SKM-1 (cell line): ENCODE measurements at regions not wholly inside any gene's neighbourhood (a gene's known extent, or its start where the extent isn't known, plus 50 kb on each side); places are given as distances from the start of the nearest gene placed in this dataset.
"Not testable (repeated sequence)": the region's sequence is repeated elsewhere in the genome, so short reads cannot be mapped to it uniquely, and the experiment has no call there.

Experiments
- DNase-seq: peaks from one replicate; lab custom pipeline; 2025; ENCODE audit not compliant: unreplicated experiment; lab: John Stamatoyannopoulos, UW

- DNase-seq = no peak
Measured at GRCh38 chr5:92836855-92837755, 743.9 kb downstream of the NR2F1-AS1 start.

- DNase-seq = no peak
Measured at GRCh38 chr5:92835712-92836111, 745.3 kb downstream of the NR2F1-AS1 start.

- not testable (repeated sequence) for DNase-seq
Measured at GRCh38 chr5:92823551-92823950, 757.5 kb downstream of the NR2F1-AS1 start.

- no peak for DNase-seq
Measured at GRCh38 chr5:92822183-92822582, 758.8 kb downstream of the NR2F1-AS1 start.

- DNase-seq = no peak
Measured at GRCh38 chr5:92809855-92810465, 771.1 kb downstream of the NR2F1-AS1 start.

GRCh38 chr5:92808474-92808873 lies 772.5 kb downstream of the NR2F1-AS1 start:
- DNase-seq = no peak

GRCh38 chr5:92807085-92807484 lies 773.9 kb downstream of the NR2F1-AS1 start:
- no peak for DNase-seq

GRCh38 chr5:92805446-92805845 lies 775.6 kb downstream of the NR2F1-AS1 start:
- DNase-seq = no peak

GRCh38 chr5:92801911-92802310 lies 779.1 kb downstream of the NR2F1-AS1 start:
- no peak for DNase-seq

GRCh38 chr5:92800365-92800764 lies 780.7 kb downstream of the NR2F1-AS1 start:
- no peak for DNase-seq

- DNase-seq = no peak
Measured at GRCh38 chr5:92795633-92796032, 785.4 kb downstream of the NR2F1-AS1 start.

- no peak for DNase-seq
Measured at GRCh38 chr5:92780057-92780456, 801.0 kb downstream of the NR2F1-AS1 start.

GRCh38 chr5:92779536-92779935 lies 801.5 kb downstream of the NR2F1-AS1 start:
- DNase-seq = no peak

GRCh38 chr5:92778261-92778660 lies 802.8 kb downstream of the NR2F1-AS1 start:
- DNase-seq = no peak

- no peak for DNase-seq
Measured at GRCh38 chr5:92777421-92777820, 803.6 kb downstream of the NR2F1-AS1 start.

GRCh38 chr5:92775711-92776615 lies 805.1 kb downstream of the NR2F1-AS1 start:
- no peak for DNase-seq

- no peak for DNase-seq
Measured at GRCh38 chr5:92769978-92770377, 811.0 kb downstream of the NR2F1-AS1 start.

- no peak for DNase-seq
Measured at GRCh38 chr5:92761585-92761984, 819.4 kb downstream of the NR2F1-AS1 start.

- DNase-seq = no peak
Measured at GRCh38 chr5:92760550-92760949, 820.5 kb downstream of the NR2F1-AS1 start.

- DNase-seq = no peak
Measured at GRCh38 chr5:92758552-92758951, 822.5 kb downstream of the NR2F1-AS1 start.

- DNase-seq = no peak
Measured at GRCh38 chr5:92749943-92750342, 831.1 kb downstream of the NR2F1-AS1 start.
